Activated T-cell treated with anti-CD3 and anti-CD28 coated beads, Interleukin-2, amount 50 U/mL, for 72 hours (primary cell): ENCODE measurements at regions not wholly inside any gene's neighbourhood (a gene's known extent, or its start where the extent isn't known, plus 50 kb on each side); places are given as distances from the start of the nearest gene placed in this dataset.

Source experiments
- ATAC-seq, 2 donors: fragments of 150-1000 bp; cut with Tn5 transposase; replicated peaks in 1 of 2; 2 replicates each; pipeline ENCODE4 v1.10.0; 2021; ENCODE audit warnings: moderate library complexity in 2 of 2, mild to moderate bottlenecking in 1 of 2
- DNase-seq, 2 donors: peaks; one replicate each; pipeline ENCODE4 v3.0.0; 2021 to 2022; ENCODE audit warnings: mixed read lengths in 1 of 2
- H3K27ac Mint-ChIP-seq: one replicate; pipeline ENCODE4 v1.8.0; 2022; ENCODE audit warnings: mild to moderate bottlenecking, moderate library complexity, mixed read lengths
- H3K27me3 Mint-ChIP-seq: one replicate; pipeline ENCODE4 v1.8.0; 2022; ENCODE audit warnings: low read depth, mixed read lengths
- H3K36me3 Mint-ChIP-seq, 2 donors: one replicate each; pipeline ENCODE4 v1.8.0; 2022; ENCODE audit warnings: mixed read lengths in 2 of 2, mild to moderate bottlenecking in 1 of 2; ENCODE audit not compliant: insufficient read depth in 2 of 2
- H3K4me1 Mint-ChIP-seq: one replicate; pipeline ENCODE4 v1.8.0; 2022; ENCODE audit warnings: low read depth, mixed read lengths
- H3K4me3 Mint-ChIP-seq, 2 donors: one replicate each; pipeline ENCODE4 v1.8.0; 2022; ENCODE audit warnings: mild to moderate bottlenecking in 2 of 2, mixed read lengths in 2 of 2, moderate library complexity in 2 of 2
- H3K9me3 Mint-ChIP-seq, 2 donors: one replicate each; pipeline ENCODE4 v1.8.0; 2022; ENCODE audit warnings: mixed read lengths in 2 of 2

DNA sequence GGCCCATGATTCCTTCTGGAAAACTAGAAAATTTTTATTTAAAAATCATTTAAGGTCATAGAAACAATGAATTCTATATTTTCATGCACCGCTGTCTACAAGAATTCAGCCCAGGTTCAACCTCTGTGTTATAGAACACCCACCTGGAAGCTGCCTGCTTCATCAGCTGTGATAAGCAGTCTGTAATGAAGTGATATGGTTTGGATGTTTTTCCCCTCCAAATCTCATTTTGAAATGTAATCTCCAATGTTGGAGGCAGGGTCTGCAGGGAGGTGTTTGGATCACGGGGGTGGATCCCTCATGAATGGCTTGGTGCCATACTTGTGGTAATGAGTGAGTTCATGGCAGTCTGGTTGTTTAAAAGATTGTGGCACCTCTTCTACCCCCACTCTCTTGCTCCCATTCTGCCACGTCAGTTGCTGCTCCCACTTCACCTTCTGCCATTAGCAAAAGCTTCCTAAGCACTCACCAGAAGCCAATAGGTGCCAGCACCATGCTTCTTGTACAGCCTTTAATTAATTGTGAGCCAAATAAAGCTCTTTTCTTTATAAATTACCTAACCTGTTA lies 55.6 kb downstream of the MRPL32 start:
- Mint-ChIP-seq H3K9me3 (peaks cover 2 to 3% of the 10 kb centered on the region in 2 donors), H3K4me3 (no peak overlapping the region), H3K4me1 (no peaks in the 10 kb centered on the region), H3K27me3 (peaks cover 42% of the 10 kb centered on the region), H3K27ac (no peak overlapping the region), H3K36me3 (no peaks in the 10 kb centered on the region)
- no peak for DNase-seq
- ATAC-seq, result no peak

DNA sequence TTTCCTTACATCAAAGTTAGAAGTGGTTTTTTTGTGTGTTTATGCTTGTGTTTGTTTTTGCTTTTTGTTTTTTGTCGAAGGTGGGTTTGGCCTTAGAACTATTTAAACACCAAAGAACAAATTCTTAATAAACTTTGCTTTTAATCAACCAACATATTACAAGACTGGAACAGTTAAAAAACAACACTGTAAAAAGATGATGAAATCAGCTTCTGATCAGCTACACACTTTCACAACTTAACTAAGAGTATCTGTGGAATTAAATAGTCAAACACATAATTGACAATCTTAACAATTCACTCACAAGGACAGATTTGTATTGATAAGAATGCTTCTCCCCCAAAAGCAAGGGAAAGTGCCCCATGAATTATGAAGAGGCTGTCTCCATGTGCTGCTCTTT lies 58.8 kb downstream of the MRPL32 start:
- Mint-ChIP-seq H3K9me3 (peaks cover 0 to under 1% of the 10 kb centered on the region in 2 donors), H3K27me3 (peaks cover 56% of the 10 kb centered on the region), H3K4me3 (no peak overlapping the region), H3K4me1 (no peaks in the 10 kb centered on the region), H3K27ac (no peak overlapping the region), H3K36me3 (no peaks in the 10 kb centered on the region)
- DNase-seq (no peak), ATAC-seq (no peak)

DNA sequence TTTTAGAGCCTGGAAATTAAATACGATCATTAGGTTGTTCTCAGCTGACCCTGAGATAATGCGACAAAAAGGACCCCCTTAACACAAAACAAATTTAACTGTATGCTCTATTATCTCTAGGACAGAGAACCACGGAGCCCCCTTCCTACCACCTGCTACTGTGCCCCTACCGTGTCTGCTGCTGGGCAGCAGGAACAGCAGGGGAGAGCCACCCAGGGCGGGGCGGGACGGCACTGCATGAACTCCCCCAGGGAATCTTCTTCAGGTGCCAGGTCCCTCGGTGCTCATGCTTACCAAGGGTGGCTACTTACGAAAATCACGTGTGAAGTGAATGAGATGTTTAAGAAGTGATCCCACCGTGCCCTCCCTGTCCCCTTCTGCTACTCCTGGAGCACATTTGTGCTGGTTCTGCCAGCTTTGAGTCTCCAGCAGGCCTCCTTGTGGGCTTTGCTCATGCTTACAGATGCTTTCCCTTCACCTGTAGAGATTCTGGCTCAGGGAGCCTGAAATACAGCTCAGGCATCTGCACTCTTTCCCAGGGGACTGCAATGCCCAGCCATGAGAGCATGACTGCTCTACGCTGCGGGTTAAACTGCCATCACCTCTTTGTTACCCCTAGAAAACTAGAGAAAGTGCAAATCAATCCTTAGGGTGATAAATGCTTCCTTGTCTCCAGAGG lies 59.9 kb downstream of the MRPL32 start:
- Mint-ChIP-seq H3K27me3 (peaks cover 49% of the 10 kb centered on the region), H3K27ac (no peak overlapping the region), H3K4me3 (no peak overlapping the region), H3K36me3 (no peaks in the 10 kb centered on the region), H3K4me1 (no peaks in the 10 kb centered on the region), H3K9me3 (no peaks in the 10 kb centered on the region)
- no peak for ATAC-seq
- DNase-seq, result no peak

DNA sequence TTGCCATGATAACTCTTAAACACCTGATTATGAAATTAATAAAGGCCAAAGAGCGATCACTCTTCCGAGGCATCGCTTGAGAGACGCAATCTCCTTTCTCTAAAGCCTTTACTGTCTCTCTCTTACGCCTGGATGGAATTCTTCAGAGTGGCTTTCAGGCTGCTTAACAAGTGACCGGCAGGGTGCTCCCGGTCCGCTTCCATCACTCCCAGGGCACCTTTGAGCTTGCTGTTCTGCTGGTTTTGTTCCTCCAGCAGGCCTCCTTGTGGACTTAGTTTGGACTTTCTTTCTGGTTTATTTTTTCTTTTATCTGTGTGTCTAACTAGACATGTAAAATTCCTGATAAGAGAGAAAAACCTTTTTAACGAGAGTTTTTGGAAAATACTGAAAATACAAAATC lies 60.9 kb downstream of the MRPL32 start:
- Mint-ChIP-seq H3K27ac (no peak overlapping the region), H3K36me3 (no peaks in the 10 kb centered on the region), H3K4me3 (no peak overlapping the region), H3K27me3 (peaks cover 42% of the 10 kb centered on the region), H3K9me3 (no peaks in the 10 kb centered on the region), H3K4me1 (no peaks in the 10 kb centered on the region)
- ATAC-seq (no peak), DNase-seq (no peak)

DNA sequence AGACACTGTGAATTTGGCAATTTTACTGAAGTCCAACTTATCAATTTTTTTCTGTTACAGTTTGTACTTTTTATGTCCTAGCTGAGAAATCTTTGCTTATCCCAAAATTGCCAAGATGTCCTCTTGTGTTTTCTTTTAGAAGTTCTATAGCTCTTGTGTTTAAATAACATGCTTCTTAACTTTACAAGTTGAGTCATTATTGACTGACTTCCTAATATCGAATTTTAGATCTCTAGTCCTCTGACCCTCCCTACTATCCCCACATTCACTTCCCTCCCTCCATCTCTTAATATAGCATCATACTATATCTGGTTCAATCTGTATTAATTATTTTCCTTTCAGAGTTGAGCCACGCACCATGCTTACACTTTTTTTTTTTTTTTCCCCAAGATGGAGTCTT lies 61.9 kb downstream of the MRPL32 start:
- no peaks in the 10 kb centered on the region for H3K4me1 Mint-ChIP-seq
- no peaks in the 10 kb centered on the region for H3K36me3 Mint-ChIP-seq
- H3K27ac Mint-ChIP-seq, result no peak overlapping the region
- peaks cover 36% of the 10 kb centered on the region for H3K27me3 Mint-ChIP-seq
- H3K9me3 Mint-ChIP-seq, result no peaks in the 10 kb centered on the region
- no peak overlapping the region for H3K4me3 Mint-ChIP-seq
- DNase-seq, result no peak
- no peak for ATAC-seq

DNA sequence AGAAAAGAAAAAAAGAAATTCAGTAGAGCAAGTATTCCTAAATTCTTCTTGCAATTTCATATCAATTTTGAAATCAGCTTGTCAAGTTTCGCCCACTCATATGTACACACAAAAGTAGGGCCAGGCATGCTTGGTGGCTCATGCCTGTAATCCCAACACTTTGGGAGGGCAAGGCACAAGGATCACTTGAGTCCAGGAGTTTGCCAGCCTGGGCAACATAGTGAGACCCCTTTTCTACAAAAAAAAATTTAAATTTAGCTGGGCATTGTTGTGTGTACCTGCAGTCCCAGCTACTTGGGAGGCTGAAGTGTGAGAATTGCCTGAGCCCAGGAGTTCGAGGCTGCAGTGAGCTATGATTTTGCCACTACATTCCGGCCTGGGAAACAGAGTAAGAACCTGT lies 65.4 kb downstream of the MRPL32 start:
- Mint-ChIP-seq H3K36me3 (no peaks in the 10 kb centered on the region), H3K27ac (no peak overlapping the region), H3K4me3 (no peak overlapping the region), H3K4me1 (no peaks in the 10 kb centered on the region), H3K27me3 (peaks cover 31% of the 10 kb centered on the region), H3K9me3 (no peaks in the 10 kb centered on the region)
- no peak for DNase-seq
- ATAC-seq, result no peak

DNA sequence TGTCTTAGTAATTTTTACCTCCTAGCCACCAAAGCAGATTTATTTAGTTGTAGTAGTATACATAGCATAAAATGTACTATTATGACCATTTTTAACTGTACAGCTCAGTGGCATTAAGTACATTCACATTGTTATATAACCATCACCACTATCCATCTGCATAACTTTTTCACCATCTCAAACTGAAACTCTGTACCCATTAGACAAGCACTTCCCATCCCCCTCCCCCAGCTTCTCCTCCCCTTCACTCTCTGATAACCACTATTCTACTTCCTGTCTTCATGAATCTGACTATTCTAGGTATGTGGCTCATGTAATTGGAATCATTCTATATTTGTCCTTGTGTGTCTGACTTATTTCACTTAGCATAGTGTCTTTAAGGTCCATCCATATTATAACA lies 71.9 kb downstream of the MRPL32 start:
- ATAC-seq (no peak), DNase-seq (no peak)
- peaks cover 6% of the 10 kb centered on the region for H3K4me1 Mint-ChIP-seq
- no peak overlapping the region for H3K4me3 Mint-ChIP-seq
- H3K9me3 Mint-ChIP-seq, result peaks cover 0 to 2% of the 10 kb centered on the region in 2 donors
- no peak overlapping the region for H3K27ac Mint-ChIP-seq
- no peaks in the 10 kb centered on the region for H3K36me3 Mint-ChIP-seq
- H3K27me3 Mint-ChIP-seq, result peaks cover 27% of the 10 kb centered on the region

DNA sequence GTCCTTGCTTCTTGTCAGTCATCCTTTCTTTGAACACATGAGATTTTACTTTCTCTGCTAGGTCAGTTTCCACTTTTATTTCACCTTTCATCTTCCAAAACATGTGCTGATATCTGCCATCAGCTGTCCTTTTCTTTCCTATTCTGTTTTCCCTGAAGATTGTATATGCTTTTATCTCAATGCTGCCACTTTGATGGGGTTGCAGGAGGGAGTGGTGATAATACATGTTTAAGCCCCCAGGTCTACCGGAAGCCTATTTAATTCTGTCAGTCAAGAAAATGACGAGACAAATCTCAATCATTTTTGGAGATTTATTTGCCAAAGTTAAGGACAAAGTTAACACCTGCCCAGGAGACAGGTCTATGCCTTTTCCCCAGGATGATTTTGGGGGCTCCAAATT lies 73.8 kb downstream of the MRPL32 start:
- peaks cover 0 to 2% of the 10 kb centered on the region in 2 donors for H3K9me3 Mint-ChIP-seq
- no peak overlapping the region for H3K4me3 Mint-ChIP-seq
- no peak overlapping the region for H3K27ac Mint-ChIP-seq
- H3K27me3 Mint-ChIP-seq, result peaks cover 22% of the 10 kb centered on the region
- no peak for DNase-seq
- ATAC-seq, result no peak
- H3K4me1 Mint-ChIP-seq, result peaks cover 6% of the 10 kb centered on the region
- no peaks in the 10 kb centered on the region for H3K36me3 Mint-ChIP-seq

DNA sequence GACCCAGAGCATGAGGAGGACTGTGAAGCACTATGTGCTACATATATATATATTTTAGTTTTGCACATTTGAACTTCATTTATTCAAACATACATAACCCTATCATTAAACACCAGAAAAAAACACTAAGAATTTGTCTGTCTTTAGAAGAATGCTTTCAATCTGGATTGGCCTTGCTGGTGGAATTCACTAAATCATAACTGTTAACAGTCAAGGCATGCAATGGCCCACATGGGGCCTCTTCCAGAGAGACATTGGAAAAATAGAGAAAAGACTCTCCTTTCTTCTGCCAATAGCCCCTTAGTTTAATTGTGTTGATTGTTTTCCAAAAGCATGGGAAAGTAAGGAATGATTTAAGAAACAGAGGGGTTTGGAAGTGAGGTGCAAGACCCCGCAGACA lies 77.9 kb downstream of the MRPL32 start:
- H3K27me3 Mint-ChIP-seq, result peaks cover 27% of the 10 kb centered on the region
- H3K27ac Mint-ChIP-seq, result no peak overlapping the region
- H3K4me1 Mint-ChIP-seq, result no peaks in the 10 kb centered on the region
- no peak for ATAC-seq
- H3K4me3 Mint-ChIP-seq, result no peak overlapping the region
- no peaks in the 10 kb centered on the region for H3K36me3 Mint-ChIP-seq
- H3K9me3 Mint-ChIP-seq, result peaks cover 1 to 4% of the 10 kb centered on the region in 2 donors
- DNase-seq, result no peak

DNA sequence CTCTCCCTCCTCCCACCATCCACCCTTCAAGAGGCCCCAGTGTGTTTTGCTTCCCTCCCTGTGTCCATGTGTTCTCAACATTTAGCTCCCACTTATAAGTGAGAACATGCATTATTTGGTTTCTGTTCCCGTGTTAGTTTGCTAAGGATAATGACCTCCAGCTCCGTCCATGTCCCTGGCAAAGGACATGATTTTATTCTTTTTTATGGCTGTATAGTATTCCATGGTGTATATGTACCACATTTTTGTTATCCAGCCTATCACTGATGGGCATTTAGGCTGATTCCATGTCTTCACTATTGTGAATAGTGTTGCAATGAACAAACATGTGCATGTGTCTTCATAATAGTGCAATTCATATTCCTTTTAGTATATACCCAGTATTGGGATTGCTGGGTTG lies 79.7 kb downstream of the MRPL32 start:
- Mint-ChIP-seq H3K36me3 (no peaks in the 10 kb centered on the region), H3K4me1 (no peaks in the 10 kb centered on the region), H3K4me3 (no peak overlapping the region), H3K27me3 (peaks cover 27% of the 10 kb centered on the region), H3K9me3 (peaks cover 1 to 2% of the 10 kb centered on the region in 2 donors), H3K27ac (no peak overlapping the region)
- DNase-seq (no peak), ATAC-seq (no peak)

DNA sequence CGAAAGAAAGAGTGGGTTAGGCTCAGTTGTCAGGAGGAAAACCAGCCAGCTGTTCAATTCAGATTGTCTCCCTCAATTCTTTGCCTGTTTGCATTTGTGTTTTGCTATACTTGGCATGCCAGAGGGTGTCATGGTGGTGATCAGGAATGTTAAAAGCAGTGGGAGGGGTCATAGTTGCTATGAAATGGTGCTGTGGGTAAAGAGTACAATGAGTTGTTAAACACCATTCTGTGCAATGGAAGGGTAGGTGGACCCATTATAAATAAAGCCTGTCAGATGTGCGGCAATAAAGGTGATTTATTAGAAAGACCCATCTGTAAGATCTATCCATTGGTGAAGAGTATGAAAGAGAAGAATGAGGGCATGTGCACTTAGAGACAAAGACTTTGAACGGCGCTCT lies 82.2 kb downstream of the MRPL32 start:
- DNase-seq (no peak), ATAC-seq (no peak)
- no peaks in the 10 kb centered on the region for H3K4me1 Mint-ChIP-seq
- H3K9me3 Mint-ChIP-seq, result peaks cover 1 to 2% of the 10 kb centered on the region in 2 donors
- no peaks in the 10 kb centered on the region for H3K36me3 Mint-ChIP-seq
- H3K27ac Mint-ChIP-seq, result no peak overlapping the region
- H3K27me3 Mint-ChIP-seq, result peaks cover 36% of the 10 kb centered on the region
- H3K4me3 Mint-ChIP-seq, result no peak overlapping the region

DNA sequence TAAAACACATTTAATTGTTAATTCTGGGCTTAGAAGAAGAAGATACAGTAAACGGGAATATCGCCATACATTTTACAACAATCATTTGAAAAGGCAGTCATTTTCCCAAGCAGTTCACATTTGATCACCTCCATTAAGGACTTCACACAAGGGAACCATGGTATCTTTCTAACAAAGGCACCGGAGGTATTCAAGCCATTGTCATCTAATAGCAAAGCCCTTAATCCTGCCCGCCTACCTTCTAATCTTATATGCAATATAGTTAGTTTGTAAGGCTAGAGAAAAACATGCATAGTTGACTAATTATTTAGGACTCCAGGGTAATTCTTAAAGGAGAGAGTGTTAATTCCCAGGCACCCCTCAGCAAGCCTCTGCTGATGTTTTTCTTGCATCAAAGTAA lies 83.1 kb downstream of the MRPL32 start:
- peaks cover 36% of the 10 kb centered on the region for H3K27me3 Mint-ChIP-seq
- DNase-seq, result no peak
- H3K36me3 Mint-ChIP-seq, result no peaks in the 10 kb centered on the region
- no peak for ATAC-seq
- H3K4me3 Mint-ChIP-seq, result no peak overlapping the region
- H3K4me1 Mint-ChIP-seq, result no peaks in the 10 kb centered on the region
- H3K27ac Mint-ChIP-seq, result no peak overlapping the region
- peaks cover 2 to 4% of the 10 kb centered on the region in 2 donors for H3K9me3 Mint-ChIP-seq

DNA sequence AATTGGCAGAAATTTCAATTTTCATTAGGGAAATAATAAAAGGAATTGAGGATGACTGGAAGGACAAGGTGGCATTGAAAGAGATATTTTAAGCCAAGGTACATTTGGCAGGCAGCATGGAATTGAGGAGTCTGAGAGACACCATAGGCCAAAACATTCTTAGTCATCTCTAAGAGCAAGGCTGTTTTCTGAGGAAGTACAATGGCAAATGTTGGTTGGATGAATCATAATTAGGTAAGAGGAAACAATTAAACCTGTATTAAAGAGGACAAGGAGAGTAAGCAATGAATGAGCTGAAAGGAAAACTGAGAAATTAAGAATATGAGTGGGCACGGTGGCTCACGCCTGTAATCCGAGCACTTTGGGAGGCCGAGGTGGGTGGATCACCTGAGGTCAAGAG lies 86.3 kb downstream of the MRPL32 start:
- no peak for ATAC-seq
- no peak overlapping the region for H3K27ac Mint-ChIP-seq
- H3K36me3 Mint-ChIP-seq, result no peaks in the 10 kb centered on the region
- H3K9me3 Mint-ChIP-seq, result peaks cover 0 to 2% of the 10 kb centered on the region in 2 donors
- H3K27me3 Mint-ChIP-seq, result peaks cover 38% of the 10 kb centered on the region
- no peak overlapping the region for H3K4me3 Mint-ChIP-seq
- no peak for DNase-seq
- no peaks in the 10 kb centered on the region for H3K4me1 Mint-ChIP-seq

DNA sequence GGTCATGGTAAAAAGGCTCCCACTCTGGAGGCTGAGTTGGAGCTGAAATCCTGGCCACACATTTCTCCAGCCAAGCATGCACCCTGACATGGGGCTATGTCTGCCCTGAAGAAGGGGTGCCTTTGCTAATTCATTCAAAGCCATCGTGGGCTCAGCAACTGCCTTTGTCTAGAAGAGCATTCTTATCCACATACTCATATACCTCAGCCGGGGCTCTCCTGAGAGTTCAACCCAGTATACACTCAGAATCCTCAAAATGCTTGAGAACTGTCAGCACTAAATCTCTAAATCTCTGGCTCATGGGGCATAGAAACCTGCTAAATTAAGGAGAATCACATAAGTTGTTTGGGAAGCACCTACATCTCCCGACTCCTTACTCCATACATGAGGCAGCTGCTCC lies 89.3 kb downstream of the MRPL32 start:
- Mint-ChIP-seq H3K4me3 (no peak overlapping the region), H3K27me3 (peaks cover 20% of the 10 kb centered on the region), H3K36me3 (no peaks in the 10 kb centered on the region), H3K9me3 (peaks cover 0 to 2% of the 10 kb centered on the region in 2 donors), H3K4me1 (no peaks in the 10 kb centered on the region), H3K27ac (no peak overlapping the region)
- ATAC-seq (no peak), DNase-seq (no peak)
